Keratinocyte (primary cell): ENCODE measurements at regions not wholly inside any gene's neighbourhood (a gene's known extent, or its start where the extent isn't known, plus 50 kb on each side); places are given as distances from the start of the nearest gene placed in this dataset.

ENCODE experiments used
- DNase-seq: peaks from one replicate; pipeline ENCODE4 v3.0.0-alpha.2; 2011; ENCODE audit warnings: low read depth, missing footprints, low spot score
- FAIRE-seq: peaks from 2 replicates; lab custom pipeline; 2011; peaks lifted over from hg19 to GRCh38; lab: Jason Lieb, UNC
- H2AFZ ChIP-seq: 2 replicates; pipeline ENCODE4 v1.6.0; 2012; ENCODE audit warnings: low read length, control low read depth, inconsistent platforms; ENCODE audit not compliant: control insufficient read depth
- H3K27ac ChIP-seq: 2 replicates; pipeline ENCODE4 v1.5.1; 2011; ENCODE audit warnings: low read length; ENCODE audit not compliant: control insufficient read depth, insufficient read depth
- H3K27me3 ChIP-seq: 3 replicates; pipeline ENCODE4 v1.6.0; 2011; ENCODE audit warnings: low read length; ENCODE audit not compliant: control insufficient read depth, insufficient read depth; ENCODE audit errors: extremely low read depth
- H3K36me3 ChIP-seq, 2 experiments: 2 replicates in 1 of 2; 3 replicates in 1 of 2; pipeline ENCODE4 v1.5.1; 2011; ENCODE audit warnings: low read length in 2 of 2, mild to moderate bottlenecking in 1 of 2; ENCODE audit not compliant: control insufficient read depth in 2 of 2, insufficient read depth in 2 of 2; ENCODE audit errors: extremely low read depth in 1 of 2
- H3K4me1 ChIP-seq: 3 replicates; pipeline ENCODE4 v1.5.1; 2011; ENCODE audit warnings: low read length; ENCODE audit not compliant: control insufficient read depth, insufficient read depth; ENCODE audit errors: extremely low read depth
- H3K4me2 ChIP-seq: 3 replicates; pipeline ENCODE4 v1.6.0; 2011; ENCODE audit warnings: low read depth, low read length; ENCODE audit not compliant: control insufficient read depth, insufficient read depth; ENCODE audit errors: extremely low read depth
- H3K4me3 ChIP-seq, 3 experiments: fragments of 200-600 bp in 1 of 3; sonication (generic) in 1 of 3; 2 replicates in 2 of 3; 3 replicates in 1 of 3; pipeline ENCODE4 v1.5.1; 2011 to 2016; ENCODE audit warnings: low read length in 3 of 3, mild to moderate bottlenecking in 3 of 3, control low read depth in 2 of 3, inconsistent platforms in 1 of 3, low read depth in 1 of 3, mixed read lengths in 1 of 3, mixed run types in 1 of 3, moderate library complexity in 1 of 3; ENCODE audit not compliant: control insufficient read depth in 2 of 3, insufficient read depth in 2 of 3; ENCODE audit errors: extremely low read depth in 1 of 3
- H3K79me2 ChIP-seq: 2 replicates; pipeline ENCODE4 v1.6.0; 2012; ENCODE audit warnings: low read length; ENCODE audit not compliant: control insufficient read depth, insufficient read depth
- H3K9ac ChIP-seq: 3 replicates; pipeline ENCODE4 v1.6.0; 2011; ENCODE audit warnings: low read length; ENCODE audit not compliant: control insufficient read depth, insufficient read depth; ENCODE audit errors: extremely low read depth
- H3K9me1 ChIP-seq: 3 replicates; pipeline ENCODE4 v1.6.0; 2011; ENCODE audit warnings: low read length; ENCODE audit not compliant: control insufficient read depth, insufficient read depth; ENCODE audit errors: extremely low read depth
- H3K9me3 ChIP-seq: 2 replicates; pipeline ENCODE4 v1.5.1; 2012; ENCODE audit warnings: low read depth, low read length; ENCODE audit not compliant: control insufficient read depth
- H4K20me1 ChIP-seq: 3 replicates; pipeline ENCODE4 v1.6.0; 2011; ENCODE audit warnings: low read length; ENCODE audit not compliant: control insufficient read depth, insufficient read depth; ENCODE audit errors: extremely low read depth
- EZH2 ChIP-seq: IDR thresholded peaks from one replicate; pipeline ENCODE4 v1.6.1; 2012; ENCODE audit warnings: inconsistent platforms, mild to moderate bottlenecking, low read length, moderate library complexity
- dilution Hi-C: fragments of 300-500 bp; cut with MboI; formaldehyde crosslinking; loops from one replicate; pipeline ENCODE4 v1.7.0; 2020; ENCODE audit warnings: low sequenced_read_pairs; ENCODE audit not compliant: extremely low pct_ligation_motif_present
- TF ChIP-seq, protein P1 (sequence below), 3 experiments: IDR thresholded peaks in 1 of 3; conservative IDR thresholded peaks in 1 of 3; optimal IDR thresholded peaks in 1 of 3; 2 replicates in 2 of 3; 3 replicates in 1 of 3; pipeline versions ENCODE3 to v1.5.1; 2011; ENCODE audit warnings: low read length in 3 of 3, mild to moderate bottlenecking in 3 of 3, moderate library complexity in 2 of 3, control low read depth in 1 of 3, inconsistent platforms in 1 of 3; ENCODE audit not compliant: insufficient read depth in 2 of 3; ENCODE audit errors: extremely low read depth in 1 of 3

DNA sequence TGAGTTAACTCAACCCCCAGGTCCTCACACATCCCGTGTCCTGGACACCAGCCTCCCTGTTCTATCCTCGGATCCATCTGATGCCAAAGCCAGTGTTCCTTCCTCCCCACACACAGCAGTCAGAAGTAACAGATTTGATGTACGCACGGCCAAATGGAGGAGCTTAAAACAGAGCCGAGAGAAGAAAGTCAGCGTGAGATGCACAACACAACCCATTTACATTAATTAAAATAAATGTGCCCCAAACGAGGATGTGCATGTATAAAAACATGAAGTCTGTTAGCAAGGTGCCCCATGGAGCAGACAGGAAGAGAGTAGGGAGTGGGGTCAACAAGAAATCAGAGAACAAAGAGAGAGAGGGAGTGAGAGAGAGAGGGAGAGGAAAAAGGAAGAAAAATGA lies 191.2 kb downstream of the HAUS1 start:
- H4K20me1 ChIP-seq = no peaks in the 10 kb centered on the region
- H3K9ac ChIP-seq = no peak overlapping the region
- H3K79me2 ChIP-seq = no peaks in the 10 kb centered on the region
- no peak overlapping the region for H3K4me2 ChIP-seq
- TF ChIP-seq, protein P1, sequence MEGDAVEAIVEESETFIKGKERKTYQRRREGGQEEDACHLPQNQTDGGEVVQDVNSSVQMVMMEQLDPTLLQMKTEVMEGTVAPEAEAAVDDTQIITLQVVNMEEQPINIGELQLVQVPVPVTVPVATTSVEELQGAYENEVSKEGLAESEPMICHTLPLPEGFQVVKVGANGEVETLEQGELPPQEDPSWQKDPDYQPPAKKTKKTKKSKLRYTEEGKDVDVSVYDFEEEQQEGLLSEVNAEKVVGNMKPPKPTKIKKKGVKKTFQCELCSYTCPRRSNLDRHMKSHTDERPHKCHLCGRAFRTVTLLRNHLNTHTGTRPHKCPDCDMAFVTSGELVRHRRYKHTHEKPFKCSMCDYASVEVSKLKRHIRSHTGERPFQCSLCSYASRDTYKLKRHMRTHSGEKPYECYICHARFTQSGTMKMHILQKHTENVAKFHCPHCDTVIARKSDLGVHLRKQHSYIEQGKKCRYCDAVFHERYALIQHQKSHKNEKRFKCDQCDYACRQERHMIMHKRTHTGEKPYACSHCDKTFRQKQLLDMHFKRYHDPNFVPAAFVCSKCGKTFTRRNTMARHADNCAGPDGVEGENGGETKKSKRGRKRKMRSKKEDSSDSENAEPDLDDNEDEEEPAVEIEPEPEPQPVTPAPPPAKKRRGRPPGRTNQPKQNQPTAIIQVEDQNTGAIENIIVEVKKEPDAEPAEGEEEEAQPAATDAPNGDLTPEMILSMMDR (optimal IDR thresholded peaks at IDR 0.05 in 1 of 3, IDR thresholded peaks at IDR 0.05 in 1 of 3, conservative IDR thresholded peaks at IDR 0.05 in 1 of 3; ENCODE audit: extremely low read depth in 1 of 3, insufficient read depth in 2 of 3, low read length in 3 of 3) = no peak
- no peak for TF ChIP-seq EZH2
- H3K9me1 ChIP-seq = no peaks in the 10 kb centered on the region
- dilution Hi-C loops = no loop called here
- no peak overlapping the region for H3K4me3 ChIP-seq
- no peaks in the 10 kb centered on the region for H3K36me3 ChIP-seq
- H3K9me3 ChIP-seq = no peaks in the 10 kb centered on the region
- H3K27me3 ChIP-seq = no peaks in the 10 kb centered on the region
- no peak for FAIRE-seq
- H3K4me1 ChIP-seq = peaks cover 7% of the 10 kb centered on the region
- no peak for DNase-seq
- H3K27ac ChIP-seq = no peak overlapping the region
- H2AFZ ChIP-seq = no peak overlapping the region

DNA sequence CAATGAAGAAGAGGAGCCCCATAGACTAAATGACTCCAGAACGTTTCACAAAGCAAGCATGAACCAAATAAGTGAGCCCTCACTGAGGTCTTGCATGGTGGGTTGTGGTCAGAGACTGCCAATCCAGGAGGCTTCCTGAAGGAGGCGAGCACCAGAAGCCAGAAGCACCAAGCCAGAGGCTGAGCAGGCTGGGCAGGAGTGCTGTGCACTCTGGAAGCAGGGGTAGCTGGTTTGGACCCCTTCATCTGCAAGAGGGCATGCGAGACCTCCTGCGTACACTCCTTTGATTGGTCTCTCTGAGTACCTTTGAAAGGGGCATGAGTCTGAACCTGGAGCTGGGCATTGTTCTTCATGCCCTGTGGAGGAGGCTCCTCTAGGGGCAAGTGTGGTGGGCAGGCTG lies 192.5 kb downstream of the HAUS1 start:
- Histone ChIP-seq H3K4me2 (no peak overlapping the region), H3K9me3 (no peaks in the 10 kb centered on the region)
- FAIRE-seq = no peak

More for the DNA sequence above, 192.5 kb downstream of the HAUS1 start:
- Histone ChIP-seq H2AFZ (no peak overlapping the region), H3K9me1 (no peaks in the 10 kb centered on the region), H3K9ac (no peak overlapping the region), H4K20me1 (no peaks in the 10 kb centered on the region), H3K4me1 (peaks cover 7% of the 10 kb centered on the region), H3K27ac (no peak overlapping the region), H3K36me3 (no peaks in the 10 kb centered on the region), H3K27me3 (no peaks in the 10 kb centered on the region), H3K79me2 (no peaks in the 10 kb centered on the region), H3K4me3 (no peak overlapping the region)
- no peak for TF ChIP-seq EZH2
- TF ChIP-seq, protein P1 (optimal IDR thresholded peaks at IDR 0.05 in 1 of 3, IDR thresholded peaks at IDR 0.05 in 1 of 3, conservative IDR thresholded peaks at IDR 0.05 in 1 of 3; ENCODE audit: extremely low read depth in 1 of 3, insufficient read depth in 2 of 3, low read length in 3 of 3) = no peak
- no peak for DNase-seq
- dilution Hi-C loops = no loop called here
